GM21390 (cell line): ENCODE measurements at regions not wholly inside any gene's neighbourhood (a gene's known extent, or its start where the extent isn't known, plus 50 kb on each side); places are given as distances from the start of the nearest gene placed in this dataset.

ENCODE experiments used
- ATAC-seq: cut with Tn5 transposase; IDR thresholded peaks from one replicate; pipeline ENCODE4 v1.9.1; 2021; ENCODE audit not compliant: unreplicated experiment

- no peak for ATAC-seq
These were observed 85.9 kb downstream of the C16orf95 start for GRCh38 chr16:87231295-87231694.

DNA sequence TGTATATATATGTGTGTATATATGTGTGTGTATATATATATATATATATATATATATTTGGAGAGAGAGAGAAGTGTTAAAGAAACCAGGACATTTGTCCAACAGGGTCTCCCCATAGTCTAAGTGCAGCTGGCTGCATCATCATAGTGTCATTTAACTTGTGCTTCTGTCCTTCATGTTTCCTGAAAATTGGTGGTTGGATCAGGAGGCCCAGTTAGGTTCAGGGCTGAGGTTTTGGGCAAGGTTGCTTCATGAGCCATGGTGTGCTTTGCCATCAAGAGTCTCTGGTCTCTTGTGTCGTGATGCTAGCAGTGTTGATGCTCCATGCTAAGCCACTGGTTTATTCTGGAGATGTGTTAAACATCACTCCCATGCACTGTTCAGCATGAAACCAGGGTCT is 85.3 kb downstream of the C16orf95 start:
- no peak for ATAC-seq

GRCh38 chr16:87233928-87234327 is 83.3 kb downstream of the C16orf95 start:
- no peak for ATAC-seq

DNA sequence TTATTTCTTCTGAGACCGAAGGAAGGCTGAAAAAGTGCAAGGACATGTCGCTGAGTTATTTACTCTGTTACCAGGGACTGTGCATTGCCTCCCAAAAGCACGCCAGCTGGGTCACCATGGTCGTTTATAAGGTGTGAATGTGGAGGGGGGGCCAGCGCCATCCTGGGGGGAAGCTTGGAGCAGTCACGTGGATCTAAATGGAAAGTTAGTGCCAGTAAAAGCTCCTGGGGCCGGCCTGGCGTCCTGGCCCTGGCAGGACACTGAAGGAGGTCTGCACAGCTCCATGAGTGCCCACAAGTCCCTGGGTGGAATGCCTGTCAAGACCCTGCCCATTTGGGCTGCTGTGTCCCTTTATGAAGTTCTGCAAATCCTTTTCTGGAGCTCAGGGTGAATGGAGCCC is 82.6 kb downstream of the C16orf95 start:
- no peak for ATAC-seq

GRCh38 chr16:87235810-87236515 is 81.2 kb downstream of the C16orf95 start:
- ATAC-seq, result no peak

- ATAC-seq, result no peak
These were observed 80.6 kb downstream of the C16orf95 start for GRCh38 chr16:87236516-87237115.

DNA sequence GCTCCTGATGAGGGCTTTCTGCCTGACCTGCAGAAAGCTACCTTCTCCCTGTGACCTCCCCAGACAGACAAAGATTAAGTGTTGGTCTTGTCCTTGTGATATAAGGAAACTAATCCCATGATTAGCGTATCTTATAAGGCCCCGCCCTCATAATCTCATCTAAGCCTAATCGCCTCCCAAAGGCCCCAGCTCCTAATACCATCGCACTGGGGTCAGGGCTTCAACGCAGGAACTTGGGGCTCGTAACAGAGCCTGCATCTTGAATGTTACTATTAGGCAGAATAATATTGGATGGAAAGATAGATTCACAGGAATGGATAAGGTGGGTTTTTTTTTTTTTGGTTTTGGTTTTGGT is 78.9 kb downstream of the C16orf95 start:
- no peak for ATAC-seq

- no peak for ATAC-seq
These were observed 77.6 kb downstream of the C16orf95 start for GRCh38 chr16:87239545-87239944.

GRCh38 chr16:87240211-87241136 is 76.7 kb downstream of the C16orf95 start:
- no peak for ATAC-seq

- no peak for ATAC-seq
These were observed 75.9 kb downstream of the C16orf95 start for GRCh38 chr16:87241137-87241771.

DNA sequence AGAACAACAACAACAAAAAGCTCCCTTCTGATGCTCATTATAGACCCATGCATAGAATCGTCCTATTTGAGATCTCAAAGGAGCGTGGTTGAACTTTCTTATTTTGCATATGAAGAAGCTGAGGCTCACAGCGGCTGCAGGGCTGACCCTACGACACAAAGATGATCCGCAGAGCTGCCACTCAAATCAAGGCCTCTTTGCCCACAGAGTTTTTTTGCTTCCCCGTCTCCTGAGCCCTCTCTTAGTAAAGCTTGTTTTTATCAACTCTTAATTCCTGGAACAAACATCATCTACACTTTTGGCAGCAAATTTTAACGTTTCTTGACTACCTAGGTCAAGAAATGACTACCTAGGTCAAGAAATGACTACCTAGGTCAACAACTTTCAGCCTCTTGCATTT is 73.7 kb downstream of the C16orf95 start:
- no peak for ATAC-seq

DNA sequence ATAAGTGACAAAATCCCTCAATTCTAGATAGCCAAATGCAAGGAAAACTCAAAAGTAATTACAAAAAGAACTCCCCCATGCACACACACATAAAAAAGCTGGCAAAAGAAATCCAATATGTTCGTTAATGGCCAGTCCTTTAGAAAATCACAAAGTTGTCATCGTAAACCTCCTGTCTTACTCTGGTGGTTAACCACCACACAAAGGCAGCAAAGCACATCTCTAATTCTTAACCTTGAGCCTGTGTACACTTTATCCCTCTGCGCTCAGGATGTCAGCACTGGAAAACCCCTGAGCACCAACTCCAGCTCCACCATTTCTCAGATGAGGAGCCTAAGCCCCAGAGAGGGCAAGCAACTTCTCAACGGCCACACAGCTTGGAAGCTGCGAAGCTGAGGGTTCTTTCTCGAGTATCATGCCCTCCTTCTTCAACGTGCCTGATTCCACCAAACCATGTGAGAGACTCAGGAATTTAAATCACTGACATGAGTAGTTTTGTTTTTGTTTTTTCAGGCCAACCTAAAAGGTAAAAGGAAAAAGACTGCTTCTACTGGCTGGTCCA is 72.5 kb downstream of the C16orf95 start:
- no peak for ATAC-seq

GRCh38 chr16:87245511-87245910 is 71.7 kb downstream of the C16orf95 start:
- no peak for ATAC-seq

DNA sequence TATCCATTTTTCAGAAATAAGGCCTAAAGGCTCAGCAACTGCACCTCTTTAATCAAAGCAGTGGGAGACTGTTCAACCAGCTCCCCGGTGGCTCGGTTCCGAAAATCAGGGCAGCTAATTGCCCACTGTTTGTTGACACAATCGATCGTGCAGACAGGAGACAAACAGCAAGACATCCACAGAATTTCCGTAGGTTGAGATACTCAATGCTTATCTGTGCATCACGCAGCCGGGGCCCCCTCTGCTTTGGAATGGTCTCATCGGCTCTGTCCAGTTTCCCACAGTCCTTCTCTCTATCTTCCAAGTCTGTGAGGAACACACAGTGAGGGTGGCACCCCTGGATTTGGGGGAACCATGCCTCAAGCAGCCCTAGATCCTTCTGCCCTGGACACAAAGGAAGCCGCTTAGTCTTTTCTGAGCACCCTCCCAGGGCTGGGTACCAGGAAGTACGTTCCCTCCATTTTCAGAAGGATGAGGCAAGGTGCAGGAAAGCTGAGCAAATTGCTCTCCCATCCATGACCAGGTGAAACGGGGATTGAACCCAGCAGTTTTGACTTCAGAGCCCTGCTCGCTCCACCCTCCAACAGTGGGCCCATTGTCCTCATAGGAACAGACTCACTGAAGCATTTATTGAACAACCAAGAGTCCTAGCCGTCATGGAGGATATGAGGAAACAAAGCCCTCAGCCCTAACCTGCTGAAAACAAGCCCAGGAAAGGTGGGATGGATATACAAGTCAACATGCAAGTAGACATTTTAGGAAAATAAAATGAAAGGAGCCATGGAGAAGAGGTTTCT is 70.7 kb downstream of the C16orf95 start:
- ATAC-seq, result no peak

DNA sequence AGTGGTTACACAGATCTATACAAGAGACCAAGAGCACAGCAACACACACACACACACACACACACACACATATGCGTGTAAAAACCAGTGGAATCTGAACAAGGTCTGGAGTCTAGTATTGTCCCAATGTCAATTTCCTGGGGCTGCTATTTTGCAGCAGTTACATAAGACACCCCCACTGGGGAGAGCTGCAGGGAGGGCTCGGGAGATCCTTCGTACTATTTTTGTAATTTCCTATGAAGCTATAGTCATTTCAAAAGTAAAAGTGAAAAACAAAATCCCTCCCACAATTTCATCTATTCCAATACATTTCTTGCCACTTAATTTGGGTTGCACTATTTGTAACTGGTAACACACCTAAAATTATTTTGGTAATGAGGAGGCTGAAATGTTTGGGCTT is 68.5 kb downstream of the C16orf95 start:
- ATAC-seq, result no peak

DNA sequence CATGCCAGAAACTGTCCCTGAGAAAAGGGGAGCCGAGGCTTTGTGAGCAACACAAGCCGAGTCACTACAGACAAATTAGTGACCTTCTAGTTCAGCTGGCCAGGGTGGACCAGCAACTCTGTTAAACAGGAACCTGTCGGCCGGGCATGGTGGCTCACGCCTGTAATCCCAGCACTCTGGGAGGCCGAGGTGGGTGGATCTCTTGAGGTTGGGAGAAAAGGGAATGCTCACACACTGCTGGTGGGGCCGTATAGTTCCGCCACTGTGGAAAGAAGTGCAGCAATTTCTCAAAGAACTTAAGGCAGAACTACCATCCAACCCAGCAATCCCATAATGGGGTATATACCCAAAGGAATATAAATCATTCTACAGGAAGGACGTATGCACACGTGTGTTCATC is 67.8 kb downstream of the C16orf95 start:
- no peak for ATAC-seq

DNA sequence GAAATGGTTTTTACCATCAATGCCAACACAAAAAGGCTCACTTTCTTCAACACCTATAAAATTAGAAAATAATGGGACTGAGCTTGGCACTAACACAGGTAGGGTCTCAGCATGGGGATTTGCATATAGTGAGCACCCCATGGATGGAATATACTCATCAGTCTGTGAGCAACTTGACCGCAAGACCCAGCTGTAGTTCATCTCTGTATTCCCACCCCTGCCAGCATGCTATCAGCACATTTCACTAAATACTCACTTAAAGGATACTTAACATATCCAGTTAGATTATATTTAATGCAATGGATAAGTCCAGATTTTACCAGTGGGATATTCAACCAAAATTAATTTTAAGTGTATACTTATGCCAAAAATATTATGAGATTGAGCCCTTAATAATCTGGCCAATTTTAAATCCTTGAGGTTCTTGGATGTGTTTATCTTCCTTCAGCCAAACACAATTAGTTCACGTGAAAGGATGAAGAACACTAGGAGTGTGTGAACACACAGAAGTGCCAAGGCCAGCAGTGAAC is 66.7 kb downstream of the C16orf95 start:
- no peak for ATAC-seq

DNA sequence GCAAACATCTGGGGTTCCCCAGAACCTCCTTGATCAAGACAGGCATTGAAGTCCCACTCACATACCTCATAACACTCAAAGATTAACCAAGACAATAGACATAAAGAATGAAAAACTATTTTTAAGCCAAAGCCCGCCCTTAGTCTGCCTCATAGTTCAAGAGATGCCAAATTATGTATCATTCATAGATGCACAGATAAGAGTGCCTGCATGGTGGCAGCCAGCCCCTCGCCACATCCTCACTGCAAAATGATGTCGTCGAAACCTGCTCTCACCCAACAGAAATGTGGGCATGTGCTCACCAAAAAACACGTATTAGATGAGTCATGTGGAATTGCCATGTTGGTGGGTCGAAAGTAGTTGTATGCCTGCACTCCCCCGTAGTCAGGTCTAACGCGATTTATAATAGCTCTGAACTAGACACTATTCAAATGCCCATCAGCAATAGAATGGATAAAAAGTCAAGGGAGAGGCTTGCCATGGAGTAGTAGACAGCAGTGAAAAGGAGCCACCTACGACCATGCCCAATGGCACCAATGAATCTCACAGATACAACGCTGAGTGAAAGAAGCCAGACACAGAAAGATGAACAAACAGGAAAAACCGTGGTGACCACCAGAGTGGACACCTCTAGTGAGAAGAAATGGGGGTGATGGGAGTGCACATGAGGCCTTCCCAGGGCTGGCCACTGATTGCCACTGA is 64.8 kb downstream of the C16orf95 start:
- no peak for ATAC-seq
